Sigmoid colon (tissue), 4 donors: ENCODE measurements at regions not wholly inside any gene's neighbourhood (a gene's known extent, or its start where the extent isn't known, plus 50 kb on each side); places are given as distances from the start of the nearest gene placed in this dataset.

ENCODE experiments used
- EP300 ChIP-seq, 4 donors: sonication (generic); formaldehyde crosslinking; IDR thresholded peaks; one replicate each; pipeline ENCODE4 v1.6.1; 2017; ENCODE audit warnings: antibody characterized with exemption in 4 of 4
- POLR2A ChIP-seq, 2 donors: fragments of 450-650 bp; IDR thresholded peaks; one replicate each; pipeline ENCODE4 v1.6.1; 2016; ENCODE audit warnings: antibody characterized with exemption in 2 of 2, mild to moderate bottlenecking in 2 of 2, moderate library complexity in 2 of 2
- POLR2AphosphoS5 ChIP-seq, 4 donors: sonication (generic); formaldehyde crosslinking; IDR thresholded peaks; one replicate each; pipeline ENCODE4 v1.6.1; 2017; ENCODE audit warnings: antibody characterized with exemption in 4 of 4
- TF ChIP-seq, protein P1 (sequence below), 4 experiments: fragments of 450-650 bp in 3 of 4; fragments of 200-600 bp in 1 of 4; IDR thresholded peaks; one replicate each; pipeline ENCODE4 v1.5.1; 2016 to 2019; ENCODE audit warnings: antibody characterized with exemption in 4 of 4, mild to moderate bottlenecking in 3 of 4, moderate library complexity in 2 of 4

DNA sequence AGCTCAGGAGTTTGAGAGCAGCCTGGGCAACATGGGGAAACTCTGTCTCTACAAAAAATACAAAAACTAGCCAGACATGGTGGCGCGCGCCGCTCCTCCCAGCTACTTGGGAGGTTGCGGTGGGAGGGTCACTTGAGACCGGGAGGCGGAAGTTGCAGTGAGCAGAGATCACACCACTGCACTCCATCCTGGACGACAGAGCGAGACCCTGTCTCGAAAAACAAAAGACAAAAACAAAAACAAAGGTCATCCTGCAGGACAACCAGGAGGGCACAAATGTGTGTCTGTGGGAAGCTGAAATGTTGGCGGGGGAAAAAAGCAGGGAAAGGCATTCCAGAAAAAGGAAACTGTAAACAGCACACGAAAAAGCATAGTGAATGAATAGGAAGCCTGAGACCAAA is 104.1 kb upstream of the HNRNPU start:
- TF ChIP-seq, protein P1, sequence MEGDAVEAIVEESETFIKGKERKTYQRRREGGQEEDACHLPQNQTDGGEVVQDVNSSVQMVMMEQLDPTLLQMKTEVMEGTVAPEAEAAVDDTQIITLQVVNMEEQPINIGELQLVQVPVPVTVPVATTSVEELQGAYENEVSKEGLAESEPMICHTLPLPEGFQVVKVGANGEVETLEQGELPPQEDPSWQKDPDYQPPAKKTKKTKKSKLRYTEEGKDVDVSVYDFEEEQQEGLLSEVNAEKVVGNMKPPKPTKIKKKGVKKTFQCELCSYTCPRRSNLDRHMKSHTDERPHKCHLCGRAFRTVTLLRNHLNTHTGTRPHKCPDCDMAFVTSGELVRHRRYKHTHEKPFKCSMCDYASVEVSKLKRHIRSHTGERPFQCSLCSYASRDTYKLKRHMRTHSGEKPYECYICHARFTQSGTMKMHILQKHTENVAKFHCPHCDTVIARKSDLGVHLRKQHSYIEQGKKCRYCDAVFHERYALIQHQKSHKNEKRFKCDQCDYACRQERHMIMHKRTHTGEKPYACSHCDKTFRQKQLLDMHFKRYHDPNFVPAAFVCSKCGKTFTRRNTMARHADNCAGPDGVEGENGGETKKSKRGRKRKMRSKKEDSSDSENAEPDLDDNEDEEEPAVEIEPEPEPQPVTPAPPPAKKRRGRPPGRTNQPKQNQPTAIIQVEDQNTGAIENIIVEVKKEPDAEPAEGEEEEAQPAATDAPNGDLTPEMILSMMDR (IDR thresholded peaks at IDR 0.05), result no peak
- TF ChIP-seq EP300 (IDR thresholded peaks at IDR 0.05), result no peak
- TF ChIP-seq POLR2A (IDR thresholded peaks at IDR 0.05), result no peak
- TF ChIP-seq POLR2AphosphoS5 (IDR thresholded peaks at IDR 0.05), result peak in 2 of 4 donors; percentile 10 to 13
